RWPE2 (cell line): ENCODE measurements at regions not wholly inside any gene's neighbourhood (a gene's known extent, or its start where the extent isn't known, plus 50 kb on each side); places are given as distances from the start of the nearest gene placed in this dataset.
"Not testable (repeated sequence)": the region's sequence is repeated elsewhere in the genome, so short reads cannot be mapped to it uniquely, and the experiment has no call there.

Experiments used
- ATAC-seq: fragments of 200-7000 bp; cut with Tn5 transposase; 3 replicates; pipeline ENCODE4 v1.9.1; 2021; ENCODE audit warnings: low read depth
- DNase-seq: peaks from one replicate; pipeline ENCODE4 v3.0.0-alpha.2; 2020; ENCODE audit warnings: low spot score
- H3K27ac ChIP-seq: fragments of 450-650 bp; 2 replicates; pipeline ENCODE4 v1.5.1; 2017; ENCODE audit warnings: mild to moderate bottlenecking; ENCODE audit not compliant: poor library complexity, severe bottlenecking
- H3K27me3 ChIP-seq: fragments of 250-450 bp; sonication (Bioruptor Pico); 2 replicates; pipeline ENCODE4 v1.5.1; 2021; ENCODE audit warnings: mild to moderate bottlenecking, moderate library complexity; ENCODE audit not compliant: insufficient read depth, poor library complexity, severe bottlenecking
- H3K36me3 ChIP-seq: fragments of 250-450 bp; sonication (Bioruptor Pico); 2 replicates; pipeline ENCODE4 v1.5.1; 2020; ENCODE audit warnings: low read depth, mild to moderate bottlenecking, moderate library complexity
- H3K4me1 ChIP-seq: fragments of 250-450 bp; sonication (Bioruptor Pico); 2 replicates; pipeline ENCODE4 v1.5.1; 2021; ENCODE audit warnings: mild to moderate bottlenecking, moderate library complexity; ENCODE audit not compliant: insufficient read depth, poor library complexity, severe bottlenecking
- H3K4me3 ChIP-seq: fragments of 250-450 bp; sonication (Bioruptor Pico); 2 replicates; pipeline ENCODE4 v1.5.1; 2021; ENCODE audit warnings: mild to moderate bottlenecking, moderate library complexity; ENCODE audit not compliant: severe bottlenecking
- H3K9me3 ChIP-seq: fragments of 250-450 bp; sonication (Bioruptor Pico); 2 replicates; pipeline ENCODE4 v1.5.1; 2021; ENCODE audit warnings: mild to moderate bottlenecking, moderate library complexity; ENCODE audit not compliant: severe bottlenecking
- TF ChIP-seq, protein P1 (sequence below): fragments of 450-650 bp; IDR thresholded peaks from one replicate; pipeline ENCODE4 v1.5.1; 2017; ENCODE audit warnings: mild to moderate bottlenecking, moderate library complexity; ENCODE audit not compliant: poor library complexity, severe bottlenecking

DNA sequence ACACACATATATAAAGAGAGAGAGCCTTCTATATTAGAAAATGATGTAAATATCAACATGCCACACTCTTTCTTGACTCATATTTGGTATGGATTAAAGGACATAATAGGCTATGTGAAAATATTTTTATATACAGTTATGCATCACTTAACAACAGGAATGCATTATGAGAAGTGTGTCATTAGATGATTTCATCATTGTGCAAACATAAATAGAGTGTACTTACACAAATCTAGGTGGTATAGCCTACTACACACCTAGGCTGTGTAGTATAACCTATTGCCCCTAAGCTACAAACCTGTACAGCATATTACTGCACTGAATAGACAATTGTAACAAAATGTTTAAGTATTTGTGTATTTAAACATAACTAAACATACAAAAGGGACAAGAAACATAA lies 354.8 kb upstream of the CNTNAP5 start:
- Histone ChIP-seq H3K4me1 (no peaks in the 10 kb centered on the region), H3K27me3 (no peaks in the 10 kb centered on the region), H3K36me3 (no peaks in the 10 kb centered on the region), H3K27ac (no peak overlapping the region), H3K4me3 (no peak overlapping the region), H3K9me3 (no peaks in the 10 kb centered on the region)
- TF ChIP-seq, protein P1, sequence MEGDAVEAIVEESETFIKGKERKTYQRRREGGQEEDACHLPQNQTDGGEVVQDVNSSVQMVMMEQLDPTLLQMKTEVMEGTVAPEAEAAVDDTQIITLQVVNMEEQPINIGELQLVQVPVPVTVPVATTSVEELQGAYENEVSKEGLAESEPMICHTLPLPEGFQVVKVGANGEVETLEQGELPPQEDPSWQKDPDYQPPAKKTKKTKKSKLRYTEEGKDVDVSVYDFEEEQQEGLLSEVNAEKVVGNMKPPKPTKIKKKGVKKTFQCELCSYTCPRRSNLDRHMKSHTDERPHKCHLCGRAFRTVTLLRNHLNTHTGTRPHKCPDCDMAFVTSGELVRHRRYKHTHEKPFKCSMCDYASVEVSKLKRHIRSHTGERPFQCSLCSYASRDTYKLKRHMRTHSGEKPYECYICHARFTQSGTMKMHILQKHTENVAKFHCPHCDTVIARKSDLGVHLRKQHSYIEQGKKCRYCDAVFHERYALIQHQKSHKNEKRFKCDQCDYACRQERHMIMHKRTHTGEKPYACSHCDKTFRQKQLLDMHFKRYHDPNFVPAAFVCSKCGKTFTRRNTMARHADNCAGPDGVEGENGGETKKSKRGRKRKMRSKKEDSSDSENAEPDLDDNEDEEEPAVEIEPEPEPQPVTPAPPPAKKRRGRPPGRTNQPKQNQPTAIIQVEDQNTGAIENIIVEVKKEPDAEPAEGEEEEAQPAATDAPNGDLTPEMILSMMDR, result no peak
- DNase-seq, result no peak
- ATAC-seq, result no peak

DNA sequence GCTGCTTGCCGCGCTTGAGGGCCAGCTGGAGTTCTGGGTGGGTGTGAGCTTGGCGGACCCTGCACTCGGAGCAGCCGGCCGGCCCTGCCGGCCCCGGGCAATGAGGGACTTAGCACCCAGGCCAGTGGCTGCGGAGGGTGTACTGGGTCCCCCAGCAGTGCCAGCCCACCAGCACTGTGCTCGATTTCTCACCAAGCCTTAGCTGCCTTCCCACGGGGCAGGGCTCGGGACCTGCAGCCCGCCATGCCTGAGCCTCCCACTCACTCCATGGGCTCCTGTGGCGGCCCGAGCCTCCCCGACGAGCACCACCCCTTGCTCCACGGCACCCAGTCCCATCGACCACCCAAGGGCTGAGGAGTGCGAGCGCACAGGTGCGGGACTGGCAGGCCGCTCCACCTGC lies 341.3 kb upstream of the CNTNAP5 start:
- H3K27ac ChIP-seq, H3K27me3 ChIP-seq, H3K4me1 ChIP-seq, H3K9me3 ChIP-seq, H3K36me3 ChIP-seq, ATAC-seq, DNase-seq, H3K4me3 ChIP-seq: not testable (repeated sequence)

DNA sequence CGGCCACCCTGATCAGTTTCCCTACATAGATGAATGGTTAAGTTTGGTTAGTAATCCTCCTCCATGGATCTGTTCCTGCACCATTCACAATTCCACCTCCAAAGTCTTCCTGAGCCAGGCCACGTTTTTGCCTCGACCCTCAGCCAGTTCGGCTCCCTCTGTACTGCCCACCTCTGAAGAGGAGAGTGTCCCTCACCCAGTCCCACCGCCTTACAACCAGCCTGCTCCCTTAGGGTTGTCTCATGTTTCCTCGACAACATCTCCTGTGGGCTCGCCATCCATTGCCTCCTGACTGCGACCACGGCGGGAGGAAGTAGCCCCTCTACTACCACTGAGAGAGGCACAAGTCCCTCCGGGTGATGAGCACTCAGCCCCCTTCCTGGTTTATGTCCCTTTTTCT lies 338.0 kb upstream of the CNTNAP5 start:
- Histone ChIP-seq H3K4me1 (no peaks in the 10 kb centered on the region), H3K4me3 (no peak overlapping the region), H3K27me3 (no peaks in the 10 kb centered on the region), H3K36me3 (no peaks in the 10 kb centered on the region), H3K27ac (no peak overlapping the region), H3K9me3 (no peaks in the 10 kb centered on the region)
- TF ChIP-seq, protein P1, result no peak
- ATAC-seq (no peak), DNase-seq (no peak)

DNA sequence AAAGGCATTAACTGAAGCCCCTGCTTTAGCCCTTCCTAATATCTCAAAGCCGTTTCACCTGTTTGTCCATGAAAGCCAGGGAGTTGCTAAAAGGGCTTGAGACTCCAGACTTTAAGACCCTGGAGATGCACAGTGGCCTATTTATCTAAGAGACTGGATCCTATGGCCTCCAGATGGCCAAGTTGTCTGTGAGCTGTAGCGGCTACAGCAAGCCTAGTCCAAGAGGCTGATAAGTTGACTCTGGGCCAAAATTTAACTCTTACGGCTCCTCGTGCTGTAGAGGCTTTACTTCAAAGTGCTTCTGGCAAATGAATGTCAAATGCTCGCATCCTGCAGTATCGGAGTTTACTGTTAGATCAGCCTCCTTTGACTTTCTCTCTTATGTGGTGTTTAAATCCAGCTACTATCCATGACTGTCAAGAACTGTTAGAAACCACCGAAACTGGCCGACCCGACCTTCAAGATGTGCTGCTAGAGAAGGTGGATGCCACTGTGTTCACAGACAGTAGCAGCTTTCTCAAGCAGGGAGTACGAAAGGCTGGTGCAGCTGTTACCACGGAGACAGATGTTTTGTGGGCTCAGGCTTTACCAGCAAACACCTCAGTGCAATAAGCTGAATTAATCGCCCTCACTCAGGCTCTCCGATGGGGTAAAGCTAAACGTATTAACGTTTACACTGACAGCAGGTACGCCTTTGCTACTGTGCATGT lies 336.7 kb upstream of the CNTNAP5 start:
- no peaks in the 10 kb centered on the region for H3K9me3 ChIP-seq
- TF ChIP-seq, protein P1, result no peak
- no peaks in the 10 kb centered on the region for H3K27me3 ChIP-seq
- H3K4me1 ChIP-seq, result no peaks in the 10 kb centered on the region
- no peak for ATAC-seq
- DNase-seq, result no peak
- H3K27ac ChIP-seq, result no peak overlapping the region
- no peaks in the 10 kb centered on the region for H3K36me3 ChIP-seq
- H3K4me3 ChIP-seq, result no peak overlapping the region

GRCh38 chr2:123692121-123692520 lies 333.0 kb upstream of the CNTNAP5 start:
- no peaks in the 10 kb centered on the region for H3K36me3 ChIP-seq
- H3K27ac ChIP-seq, result no peak overlapping the region
- H3K27me3 ChIP-seq, result no peaks in the 10 kb centered on the region
- TF ChIP-seq, protein P1, result no peak
- H3K9me3 ChIP-seq, result no peaks in the 10 kb centered on the region
- H3K4me3 ChIP-seq, result no peak overlapping the region
- H3K4me1 ChIP-seq, result no peaks in the 10 kb centered on the region
- no peak for ATAC-seq
- no peak for DNase-seq
